Astrocyte of the hippocampus (primary cell): ENCODE measurements at regions not wholly inside any gene's neighbourhood (a gene's known extent, or its start where the extent isn't known, plus 50 kb on each side); places are given as distances from the start of the nearest gene placed in this dataset.
"Not testable (repeated sequence)": the region's sequence is repeated elsewhere in the genome, so short reads cannot be mapped to it uniquely, and the experiment has no call there.

Experiments
- DNase-seq: peaks from one replicate; pipeline ENCODE4 v3.0.0; 2011; ENCODE audit warnings: low read depth, low spot score

- DNase-seq = no peak
Observed at GRCh38 chr2:198309081-198309480, 504.7 kb downstream of the PLCL1 start.

GRCh38 chr2:198308368-198308767 lies 504.0 kb downstream of the PLCL1 start:
- DNase-seq = no peak

- DNase-seq = no peak
Observed at GRCh38 chr2:198307093-198307492, 502.7 kb downstream of the PLCL1 start.

GRCh38 chr2:198304859-198305258 lies 500.5 kb downstream of the PLCL1 start:
- no peak for DNase-seq

- DNase-seq = no peak
Observed at GRCh38 chr2:198297350-198297749, 493.0 kb downstream of the PLCL1 start.

GRCh38 chr2:198296665-198297308 lies 492.4 kb downstream of the PLCL1 start:
- peak; percentile 82 for DNase-seq

GRCh38 chr2:198293281-198293680 lies 488.9 kb downstream of the PLCL1 start:
- no peak for DNase-seq

GRCh38 chr2:198289811-198290210 lies 485.4 kb downstream of the PLCL1 start:
- no peak for DNase-seq

GRCh38 chr2:198287706-198288105 lies 483.3 kb downstream of the PLCL1 start:
- peak; percentile 56 for DNase-seq

- DNase-seq = no peak
Observed at GRCh38 chr2:198285216-198285615, 480.8 kb downstream of the PLCL1 start.

GRCh38 chr2:198283146-198283545 lies 478.8 kb downstream of the PLCL1 start:
- peak; percentile 47 for DNase-seq

- DNase-seq = no peak
Observed at GRCh38 chr2:198282061-198282460, 477.7 kb downstream of the PLCL1 start.

GRCh38 chr2:198280145-198280544 lies 475.8 kb downstream of the PLCL1 start:
- DNase-seq = no peak

- no peak for DNase-seq
Observed at GRCh38 chr2:198279026-198279425, 474.6 kb downstream of the PLCL1 start.

GRCh38 chr2:198277181-198277580 lies 472.8 kb downstream of the PLCL1 start:
- no peak for DNase-seq

GRCh38 chr2:198273660-198274059 lies 469.3 kb downstream of the PLCL1 start:
- peak; percentile 72 for DNase-seq

- not testable (repeated sequence) for DNase-seq
Observed at GRCh38 chr2:198270157-198270556, 465.8 kb downstream of the PLCL1 start.

- no peak for DNase-seq
Observed at GRCh38 chr2:198268519-198268918, 464.1 kb downstream of the PLCL1 start.

- no peak for DNase-seq
Observed at GRCh38 chr2:198259496-198259895, 455.1 kb downstream of the PLCL1 start.

- DNase-seq = no peak
Observed at GRCh38 chr2:198254536-198255090, 450.2 kb downstream of the PLCL1 start.

- DNase-seq = no peak
Observed at GRCh38 chr2:198253995-198254394, 449.6 kb downstream of the PLCL1 start.

GRCh38 chr2:198252472-198252871 lies 448.1 kb downstream of the PLCL1 start:
- no peak for DNase-seq

- DNase-seq = no peak
Observed at GRCh38 chr2:198242093-198242492, 437.7 kb downstream of the PLCL1 start.

GRCh38 chr2:198238429-198238828 lies 434.0 kb downstream of the PLCL1 start:
- DNase-seq = no peak
